Urothelium cell line (cell line): ENCODE measurements at regions not wholly inside any gene's neighbourhood (a gene's known extent, or its start where the extent isn't known, plus 50 kb on each side); places are given as distances from the start of the nearest gene placed in this dataset.

ENCODE experiments used
- DNase-seq: peaks from one replicate; pipeline ENCODE4 v3.0.0; 2011; ENCODE audit warnings: low spot score, mixed read lengths
- FAIRE-seq: peaks from 2 replicates; lab custom pipeline; 2011; peaks lifted over from hg19 to GRCh38; lab: Jason Lieb, UNC

GRCh38 chrX:27924718-27925117 is 56.5 kb downstream of the DCAF8L1 start:
- no peak for FAIRE-seq
- no peak for DNase-seq

- DNase-seq, result no peak
- FAIRE-seq, result no peak
Measured at GRCh38 chrX:27924261-27924660, 57.0 kb downstream of the DCAF8L1 start.

- no peak for FAIRE-seq
- no peak for DNase-seq
Measured at GRCh38 chrX:27918799-27919198, 62.5 kb downstream of the DCAF8L1 start.

- FAIRE-seq, result no peak
- no peak for DNase-seq
Measured at GRCh38 chrX:27917713-27918500, 63.3 kb downstream of the DCAF8L1 start.

- DNase-seq (no peak), FAIRE-seq (no peak)
Measured at GRCh38 chrX:27915617-27916016, 65.6 kb downstream of the DCAF8L1 start.

- DNase-seq (no peak), FAIRE-seq (no peak)
Measured at GRCh38 chrX:27910412-27910811, 70.8 kb downstream of the DCAF8L1 start.

- DNase-seq (no peak), FAIRE-seq (no peak)
Measured at GRCh38 chrX:27903960-27904359, 77.3 kb downstream of the DCAF8L1 start.

GRCh38 chrX:27893871-27894270 is 86.1 kb downstream of the MAGEB10 start:
- DNase-seq, result no peak
- FAIRE-seq, result no peak

GRCh38 chrX:27893211-27893610 is 85.4 kb downstream of the MAGEB10 start:
- DNase-seq, result no peak
- no peak for FAIRE-seq

- DNase-seq (peak; percentile 3), FAIRE-seq (no peak)
Measured at GRCh38 chrX:27890611-27891010, 82.8 kb downstream of the MAGEB10 start.

GRCh38 chrX:27889878-27890277 is 82.1 kb downstream of the MAGEB10 start:
- no peak for FAIRE-seq
- no peak for DNase-seq

- no peak for FAIRE-seq
- no peak for DNase-seq
Measured at GRCh38 chrX:27884654-27885053, 76.9 kb downstream of the MAGEB10 start.

GRCh38 chrX:27883468-27884092 is 75.8 kb downstream of the MAGEB10 start:
- no peak for FAIRE-seq

GRCh38 chrX:27882695-27883094 is 74.9 kb downstream of the MAGEB10 start:
- FAIRE-seq (no peak), DNase-seq (no peak)

More at GRCh38 chrX:27883468-27884092, 75.8 kb downstream of the MAGEB10 start:
- no peak for DNase-seq

- FAIRE-seq, result no peak
Measured at GRCh38 chrX:27878862-27879261, 71.1 kb downstream of the MAGEB10 start.

More at GRCh38 chrX:27878862-27879261, 71.1 kb downstream of the MAGEB10 start:
- no peak for DNase-seq
